Forelimb muscle (tissue), 1 donor: ENCODE measurements at regions not wholly inside any gene's neighbourhood (a gene's known extent, or its start where the extent isn't known, plus 50 kb on each side); places are given as distances from the start of the nearest gene placed in this dataset.
"Not testable (repeated sequence)": the region's sequence is repeated elsewhere in the genome, so short reads cannot be mapped to it uniquely, and the experiment has no call there.

Source experiments
- DNase-seq: peaks from one replicate; pipeline ENCODE4 v3.0.0-alpha.2; 2013; ENCODE audit warnings: low read depth

DNA sequence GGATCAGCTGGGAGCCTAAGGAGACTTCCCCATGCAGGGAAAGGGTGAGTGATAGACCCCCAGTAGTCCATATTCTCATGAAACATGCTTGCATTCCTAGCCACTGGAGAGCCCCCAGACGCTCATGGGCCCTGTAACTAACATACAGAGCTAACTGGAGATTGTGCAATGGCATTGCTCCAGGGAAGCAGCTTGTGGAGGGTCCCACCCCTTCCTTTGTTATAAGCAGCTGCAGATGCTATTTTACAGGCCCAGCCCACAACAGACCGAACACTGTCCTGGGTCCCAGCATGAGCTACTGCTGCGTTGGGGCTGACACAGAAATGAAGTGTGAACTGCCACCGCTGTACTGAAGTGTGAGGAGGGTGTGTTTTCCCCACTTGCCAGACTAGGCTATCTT lies 1465.7 kb upstream of the DIAPH2 start:
- no peak for DNase-seq

GRCh38 chrX:95248386-95248785 lies 1436.3 kb upstream of the DIAPH2 start:
- DNase-seq: no peak

GRCh38 chrX:95290455-95290854 lies 1394.2 kb upstream of the DIAPH2 start:
- DNase-seq: no peak

DNA sequence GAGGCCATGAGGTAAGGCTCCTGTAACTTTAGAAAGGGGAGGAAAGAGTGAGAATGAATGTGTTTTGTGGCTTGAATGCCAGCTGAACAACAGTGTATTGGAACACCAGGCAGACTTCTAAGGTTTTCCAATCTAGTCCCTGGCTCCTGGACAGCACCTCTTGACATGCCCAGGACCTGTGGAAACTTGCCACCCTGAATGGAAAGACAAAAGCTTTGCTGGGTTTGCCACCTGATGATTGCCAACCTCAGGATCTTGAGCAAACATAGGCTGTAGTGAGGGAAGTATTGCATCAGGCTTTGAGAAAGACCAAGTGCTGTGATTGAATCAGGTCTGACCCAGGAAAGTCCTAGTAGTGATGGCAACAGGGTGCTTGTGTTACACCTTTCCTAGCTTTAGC lies 1393.1 kb upstream of the DIAPH2 start:
- no peak for DNase-seq

DNA sequence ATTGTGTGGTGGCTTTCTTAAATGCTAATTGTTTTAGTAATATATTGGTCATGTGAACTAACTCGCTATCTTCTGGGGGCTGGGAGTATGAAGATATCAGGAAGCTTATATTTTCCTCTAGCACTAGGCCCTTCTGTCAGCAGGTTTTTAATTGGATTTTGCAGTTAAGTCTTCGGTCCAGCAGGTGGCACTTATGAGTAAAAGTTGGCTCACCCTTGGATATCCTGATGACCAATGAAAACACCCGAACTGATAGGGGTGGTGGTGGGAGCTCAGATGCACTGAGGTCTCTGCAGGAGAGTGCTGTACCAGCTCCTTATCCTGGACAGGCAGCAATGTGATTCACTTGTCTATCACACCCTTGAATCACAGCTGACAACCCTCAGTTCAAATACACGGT lies 1365.8 kb upstream of the DIAPH2 start:
- DNase-seq: no peak

DNA sequence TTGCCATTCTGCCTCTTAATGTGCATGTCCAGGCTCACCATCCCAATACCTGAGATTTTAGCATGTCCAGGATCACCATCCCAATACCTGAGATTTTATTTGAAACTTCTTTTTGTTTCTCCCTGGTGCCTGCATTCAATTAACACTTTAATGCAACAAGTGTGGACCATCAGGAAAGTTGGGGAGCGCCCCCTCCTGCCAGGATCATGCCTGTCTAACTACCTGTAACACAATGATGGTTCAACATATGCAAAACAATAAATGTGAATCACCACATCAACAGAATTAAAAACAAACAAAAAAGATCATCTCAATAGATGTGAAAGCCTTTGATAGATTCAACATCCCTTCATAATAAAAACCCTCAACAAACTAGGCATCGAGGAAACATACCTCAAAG lies 1359.5 kb upstream of the DIAPH2 start:
- no peak for DNase-seq

DNA sequence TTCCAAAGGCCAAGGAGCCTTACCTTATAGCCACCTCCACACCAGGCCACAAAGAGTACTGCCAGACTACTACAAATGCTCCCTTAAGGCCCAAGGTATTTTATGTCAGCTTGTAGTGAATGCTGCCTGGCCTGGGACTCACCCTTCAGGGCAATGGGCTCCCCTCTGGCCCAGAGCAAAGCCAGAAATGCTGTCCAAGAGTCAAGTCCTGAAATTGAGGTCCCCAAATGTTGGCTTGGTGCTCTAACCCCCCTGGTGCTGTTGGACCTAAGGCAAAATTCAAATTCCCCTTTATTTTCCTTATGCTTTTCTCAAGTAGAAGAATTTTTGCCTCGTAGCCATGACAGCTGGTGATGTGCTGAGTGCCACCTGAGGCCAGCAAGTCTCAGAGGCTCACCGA lies 1354.3 kb upstream of the DIAPH2 start:
- DNase-seq: no peak

DNA sequence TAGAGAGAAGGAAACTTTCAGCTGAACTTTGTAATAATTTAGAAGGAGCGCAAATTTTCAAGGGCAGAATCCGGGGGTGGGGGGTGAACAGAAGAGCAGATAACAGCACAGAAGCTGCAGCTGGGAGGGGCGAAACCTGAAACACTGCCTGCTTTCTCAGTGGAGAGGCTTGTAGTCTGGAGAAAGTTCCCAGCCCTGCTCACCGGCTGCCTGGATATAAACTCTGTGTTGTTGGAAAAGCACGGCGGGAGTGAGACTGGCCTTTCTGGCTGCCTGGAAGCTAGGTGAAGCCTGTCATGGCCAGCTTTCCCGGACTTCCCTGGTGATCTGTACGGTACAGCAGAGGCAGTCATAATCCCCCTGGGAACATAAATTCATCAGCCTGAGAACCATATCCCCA lies 1352.1 kb upstream of the DIAPH2 start:
- DNase-seq: no peak

DNA sequence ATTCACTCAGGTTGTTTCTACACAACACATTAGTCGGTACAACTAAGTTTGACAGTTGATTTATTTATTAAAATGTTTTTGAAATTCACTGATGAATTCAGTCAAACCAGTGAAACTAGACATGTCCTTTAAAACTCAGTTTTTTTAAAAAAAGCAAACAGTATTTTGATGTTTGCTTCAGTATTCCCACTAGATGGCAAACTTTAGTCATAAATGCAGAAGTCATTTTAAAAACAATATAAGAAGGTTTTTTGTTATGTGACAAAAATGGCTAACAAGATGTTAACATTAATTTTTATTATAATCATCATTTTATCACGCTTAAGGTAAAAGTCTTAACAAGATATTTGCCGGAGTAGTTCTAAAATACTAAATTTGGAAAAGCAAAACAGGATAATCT lies 1337.8 kb upstream of the DIAPH2 start:
- no peak for DNase-seq

GRCh38 chrX:95350774-95351488 lies 1333.7 kb upstream of the DIAPH2 start:
- DNase-seq: no peak

DNA sequence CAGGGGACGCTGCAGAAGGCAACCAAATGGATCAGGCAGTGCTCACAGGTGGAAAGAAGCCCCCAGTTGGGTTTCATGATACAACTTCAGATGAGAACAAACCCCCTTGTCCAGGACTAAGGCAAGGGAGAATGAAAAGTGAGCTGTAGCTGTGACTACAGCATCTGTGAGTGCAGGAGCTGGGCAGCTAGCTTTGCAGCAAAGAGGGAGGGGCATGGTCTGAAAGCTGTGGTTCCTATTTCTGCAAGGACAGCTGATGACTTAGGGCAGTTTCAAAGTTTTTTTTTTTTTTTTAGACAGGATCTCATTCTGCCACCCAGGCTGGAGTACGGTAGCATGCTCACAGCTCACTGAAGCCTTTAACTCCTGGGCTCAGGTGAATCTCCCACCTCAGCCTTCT lies 1317.4 kb upstream of the DIAPH2 start:
- no peak for DNase-seq

GRCh38 chrX:95382799-95383198 lies 1301.8 kb upstream of the DIAPH2 start:
- no peak for DNase-seq

DNA sequence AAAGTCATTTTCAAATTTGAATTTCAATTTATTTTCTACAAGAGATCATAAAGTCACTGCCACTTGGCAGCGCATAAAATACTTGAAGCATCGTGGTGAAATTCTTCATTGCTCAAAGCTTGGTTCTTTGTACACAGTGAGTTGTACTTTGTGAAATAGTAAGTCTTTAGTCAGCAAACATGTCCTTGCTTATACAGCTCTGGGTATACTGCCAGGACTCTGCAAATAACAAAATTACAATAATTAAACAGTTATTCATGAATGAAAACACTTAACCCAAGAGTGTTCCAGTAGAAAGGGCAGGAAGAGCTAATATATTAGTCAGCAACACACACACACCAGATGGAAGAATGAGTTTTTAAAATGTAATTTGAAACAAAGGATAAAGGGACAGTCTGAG lies 1300.9 kb upstream of the DIAPH2 start:
- DNase-seq: no peak

GRCh38 chrX:95427389-95427788 lies 1257.3 kb upstream of the DIAPH2 start:
- DNase-seq: no peak

- DNase-seq: no peak
Measured at GRCh38 chrX:95435198-95435597, 1249.4 kb upstream of the DIAPH2 start.

DNA sequence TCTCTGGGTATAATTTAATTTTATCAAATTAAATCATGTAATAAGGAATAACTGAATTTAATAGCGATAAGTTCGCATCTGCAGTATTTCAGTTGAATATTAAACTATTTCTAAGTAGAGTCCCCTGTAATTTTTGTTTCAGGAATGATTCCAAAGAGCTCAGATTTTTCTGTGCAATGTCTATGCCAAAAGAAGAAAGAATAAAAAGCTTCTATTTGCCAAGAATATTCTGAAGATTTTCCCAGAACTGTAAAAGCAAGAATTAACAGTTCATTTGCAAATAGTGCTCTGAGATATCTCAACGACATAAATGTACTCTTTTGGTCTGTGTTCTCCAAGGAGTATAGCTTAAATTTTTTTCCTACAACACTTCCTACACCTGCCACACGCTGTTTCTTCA lies 1242.8 kb upstream of the DIAPH2 start:
- peak; percentile 4 for DNase-seq

DNA sequence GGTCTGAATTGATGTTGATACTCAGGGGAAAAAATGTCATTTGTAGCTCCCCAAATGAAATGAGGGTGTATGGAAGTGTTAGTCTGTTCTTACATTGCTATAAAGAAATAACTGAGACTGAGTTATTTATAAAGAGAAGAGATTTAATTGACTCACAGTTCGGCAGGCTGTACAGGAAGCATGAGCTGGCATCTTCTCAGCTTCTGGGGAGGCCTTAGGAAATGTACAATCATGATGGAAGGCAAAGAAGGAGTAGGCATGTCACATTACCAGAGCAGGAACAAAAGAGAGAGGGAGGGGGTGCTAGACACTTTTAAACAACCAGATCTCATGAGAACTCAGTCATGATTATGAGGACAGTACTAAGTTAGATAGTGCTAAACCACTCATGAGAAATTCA lies 1199.9 kb upstream of the DIAPH2 start:
- DNase-seq: no peak

GRCh38 chrX:95505721-95506120 lies 1178.9 kb upstream of the DIAPH2 start:
- DNase-seq: no peak

DNA sequence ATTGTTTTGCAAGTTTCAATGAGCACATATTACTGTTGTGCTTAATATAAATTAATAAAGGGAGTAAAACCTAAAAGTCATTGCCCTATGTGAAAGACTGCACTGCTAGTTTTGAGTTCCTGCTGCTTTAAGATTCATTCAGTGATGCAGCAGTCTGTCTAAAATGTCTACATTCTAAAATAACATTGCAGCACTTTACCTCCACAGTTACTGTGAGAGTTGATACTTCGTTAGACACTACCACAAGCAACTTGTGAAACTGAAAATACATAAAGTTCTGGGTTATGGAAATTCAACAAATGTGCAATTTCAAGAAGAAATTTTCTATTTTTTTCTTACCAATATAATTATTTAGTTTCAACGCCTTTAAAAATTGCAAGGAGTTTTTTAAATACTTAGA lies 1175.2 kb upstream of the DIAPH2 start:
- no peak for DNase-seq

DNA sequence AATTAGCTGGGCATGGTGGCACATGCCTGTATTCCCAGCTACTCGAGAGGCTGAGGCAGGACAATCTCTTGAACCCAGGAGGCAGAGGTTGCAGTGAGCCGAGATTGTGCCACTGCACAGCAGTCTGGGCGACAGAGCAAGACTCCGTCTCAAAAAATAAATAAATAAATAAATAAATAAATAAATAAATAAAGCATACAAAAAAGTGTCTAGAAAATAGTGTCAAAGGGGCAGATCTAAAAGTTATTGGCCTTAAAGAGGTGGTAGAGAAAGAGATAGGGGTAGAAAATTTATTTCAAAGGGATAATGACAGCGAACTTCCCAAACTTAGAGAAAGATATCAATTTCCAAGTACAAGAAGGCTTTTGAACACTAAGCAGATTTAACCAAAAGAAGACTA lies 1160.6 kb upstream of the DIAPH2 start:
- not testable (repeated sequence) for DNase-seq

DNA sequence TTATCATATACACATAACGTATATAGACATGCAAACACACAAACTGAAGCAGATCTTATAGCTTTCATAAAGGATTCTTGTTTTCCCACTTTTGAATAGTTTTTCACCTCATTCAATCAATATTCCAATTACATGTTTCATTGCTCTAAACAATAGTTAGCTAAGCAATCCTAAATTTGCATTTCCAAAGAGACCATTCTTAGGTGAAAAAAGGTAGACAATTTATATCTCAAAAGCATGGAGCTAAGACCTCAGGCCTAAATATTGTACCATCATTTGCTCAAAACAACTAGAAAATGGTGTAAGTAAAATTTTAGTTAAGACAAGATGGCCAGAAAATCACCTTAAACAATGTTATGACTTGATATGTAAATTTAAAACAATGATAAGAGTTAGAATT lies 1148.5 kb upstream of the DIAPH2 start:
- no peak for DNase-seq

DNA sequence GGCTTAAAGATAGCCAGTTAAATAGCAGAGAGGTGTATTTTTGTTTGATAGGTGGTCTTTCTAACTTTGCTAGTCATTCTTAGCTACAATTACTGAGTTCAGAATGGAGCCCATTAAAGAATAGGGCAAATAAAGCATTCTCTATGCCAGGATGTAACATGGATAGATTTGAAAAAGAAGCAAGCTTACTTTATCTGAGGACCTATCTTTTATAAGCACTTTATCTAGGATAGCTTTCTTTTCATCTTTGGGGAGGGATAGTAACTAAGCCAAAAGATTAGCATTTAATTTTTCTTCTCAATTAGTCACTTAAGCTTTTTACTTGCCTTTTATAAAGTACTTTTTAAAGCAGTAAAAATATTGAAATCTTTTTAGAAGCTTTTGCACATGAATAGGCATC lies 1148.0 kb upstream of the DIAPH2 start:
- no peak for DNase-seq

DNA sequence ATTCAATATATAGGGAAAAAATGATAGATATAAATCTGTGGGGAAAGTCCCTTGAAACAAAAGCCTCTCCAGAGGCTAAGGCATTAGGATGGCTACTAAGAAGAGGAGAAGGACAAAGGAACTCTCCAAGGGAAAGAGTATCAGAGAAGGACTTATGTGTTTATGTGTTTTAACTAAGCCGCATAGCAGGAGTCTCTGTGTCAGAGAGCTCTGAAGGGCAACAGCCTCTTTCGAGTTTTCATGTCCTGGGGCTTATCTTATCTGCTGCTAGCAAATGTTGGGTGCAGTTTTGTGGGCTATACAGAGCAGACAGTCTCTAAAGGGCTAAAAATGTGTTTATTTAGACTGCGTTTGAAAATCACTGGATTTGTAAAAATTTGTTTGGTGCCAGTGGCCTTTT lies 1145.6 kb upstream of the DIAPH2 start:
- no peak for DNase-seq

DNA sequence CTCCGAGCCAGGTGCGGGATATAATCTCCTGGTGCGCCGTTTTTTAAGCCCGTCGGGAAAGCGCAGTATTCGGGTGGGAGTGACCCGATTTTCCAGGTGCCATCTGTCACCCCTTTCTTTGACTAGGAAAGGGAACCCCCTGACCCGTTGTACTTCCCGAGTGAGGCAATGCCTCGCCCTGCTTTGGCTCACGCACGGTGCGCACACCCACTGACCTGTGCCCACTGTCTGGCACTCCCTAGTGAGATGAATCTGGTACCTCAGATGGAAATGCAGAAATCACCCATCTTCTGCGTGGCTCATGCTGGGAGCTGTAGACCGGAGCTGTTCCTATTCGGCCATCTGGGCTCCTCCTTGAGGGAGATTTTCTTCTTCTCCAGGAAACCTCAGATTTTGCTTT lies 1135.1 kb upstream of the DIAPH2 start:
- not testable (repeated sequence) for DNase-seq
